Mesothelial cell of epicardium (in vitro differentiated cells): ENCODE measurements at regions not wholly inside any gene's neighbourhood (a gene's known extent, or its start where the extent isn't known, plus 50 kb on each side); places are given as distances from the start of the nearest gene placed in this dataset.

Experiments used
- DNase-seq, 2 experiments: peaks; one replicate each; pipeline ENCODE4 v3.0.0; 2021; ENCODE audit warnings: low spot score in 2 of 2; ENCODE audit not compliant: unreplicated experiment in 2 of 2
- H3K27ac Mint-ChIP-seq: 2 replicates; pipeline ENCODE4 v1.8.0; 2021; ENCODE audit warnings: mixed read lengths
- H3K27me3 Mint-ChIP-seq: 2 replicates; pipeline ENCODE4 v1.8.0; 2021; ENCODE audit warnings: low read depth, mixed read lengths
- H3K36me3 Mint-ChIP-seq: 2 replicates; pipeline ENCODE4 v1.8.0; 2021; ENCODE audit warnings: mixed read lengths
- H3K4me1 Mint-ChIP-seq: 2 replicates; pipeline ENCODE4 v1.8.0; 2021; ENCODE audit warnings: mixed read lengths
- H3K4me3 Mint-ChIP-seq: 2 replicates; pipeline ENCODE4 v1.8.0; 2021; ENCODE audit warnings: mild to moderate bottlenecking, moderate library complexity, mixed read lengths
- H3K9me3 Mint-ChIP-seq: 2 replicates; pipeline ENCODE4 v1.8.0; 2021; ENCODE audit warnings: mixed read lengths
- CTCF ChIP-seq: fragments of 200-600 bp; sonication (generic); IDR thresholded peaks from one replicate; pipeline ENCODE4 v1.5.0; 2021; ENCODE audit warnings: antibody characterized with exemption; ENCODE audit not compliant: unreplicated experiment

GRCh38 chr2:516131-516530 lies 161.1 kb downstream of the TMEM18 start:
- Mint-ChIP-seq H3K4me3 (no peak overlapping the region), H3K36me3 (no peaks in the 10 kb centered on the region)
- TF ChIP-seq CTCF, result no peak

GRCh38 chr2:515441-516127 lies 161.6 kb downstream of the TMEM18 start:
- H3K4me3 Mint-ChIP-seq, result no peak overlapping the region
- no peaks in the 10 kb centered on the region for H3K27me3 Mint-ChIP-seq
- DNase-seq, result no peak
- H3K36me3 Mint-ChIP-seq, result no peaks in the 10 kb centered on the region
- no peak overlapping the region for H3K27ac Mint-ChIP-seq
- no peak for TF ChIP-seq CTCF
- no peaks in the 10 kb centered on the region for H3K4me1 Mint-ChIP-seq
- H3K9me3 Mint-ChIP-seq, result peaks cover 8% of the 10 kb centered on the region

More at GRCh38 chr2:516131-516530, 161.1 kb downstream of the TMEM18 start:
- H3K27ac Mint-ChIP-seq, result no peak overlapping the region
- H3K9me3 Mint-ChIP-seq, result peaks cover 3% of the 10 kb centered on the region
- no peak for DNase-seq
- no peaks in the 10 kb centered on the region for H3K27me3 Mint-ChIP-seq
- no peaks in the 10 kb centered on the region for H3K4me1 Mint-ChIP-seq

- Mint-ChIP-seq H3K4me1 (no peaks in the 10 kb centered on the region), H3K4me3 (no peak overlapping the region), H3K27me3 (no peaks in the 10 kb centered on the region), H3K27ac (no peak overlapping the region), H3K9me3 (peaks cover 12% of the 10 kb centered on the region), H3K36me3 (no peaks in the 10 kb centered on the region)
- TF ChIP-seq CTCF, result no peak
- DNase-seq, result no peak
Observed at GRCh38 chr2:513981-514706, 163.1 kb downstream of the TMEM18 start.

- DNase-seq, result no peak
- no peak for TF ChIP-seq CTCF
- no peak overlapping the region for H3K27ac Mint-ChIP-seq
- H3K4me1 Mint-ChIP-seq, result no peaks in the 10 kb centered on the region
- H3K36me3 Mint-ChIP-seq, result no peaks in the 10 kb centered on the region
- no peaks in the 10 kb centered on the region for H3K27me3 Mint-ChIP-seq
- no peak overlapping the region for H3K4me3 Mint-ChIP-seq
- H3K9me3 Mint-ChIP-seq, result peaks cover 12% of the 10 kb centered on the region
Observed at GRCh38 chr2:510839-511238, 166.4 kb downstream of the TMEM18 start.

GRCh38 chr2:509888-510287 lies 167.3 kb downstream of the TMEM18 start:
- no peak for TF ChIP-seq CTCF
- Mint-ChIP-seq H3K4me3 (no peak overlapping the region), H3K9me3 (peaks cover 12% of the 10 kb centered on the region)

More at GRCh38 chr2:509888-510287, 167.3 kb downstream of the TMEM18 start:
- no peaks in the 10 kb centered on the region for H3K36me3 Mint-ChIP-seq
- H3K27me3 Mint-ChIP-seq, result peaks cover 3% of the 10 kb centered on the region
- no peak overlapping the region for H3K27ac Mint-ChIP-seq
- no peak for DNase-seq
- no peaks in the 10 kb centered on the region for H3K4me1 Mint-ChIP-seq
